ENCODE measurements at regions not wholly inside any gene's neighbourhood (a gene's known extent, or its start where the extent isn't known, plus 50 kb on each side); places are given as distances from the start of the nearest gene placed in this dataset.

DNA sequence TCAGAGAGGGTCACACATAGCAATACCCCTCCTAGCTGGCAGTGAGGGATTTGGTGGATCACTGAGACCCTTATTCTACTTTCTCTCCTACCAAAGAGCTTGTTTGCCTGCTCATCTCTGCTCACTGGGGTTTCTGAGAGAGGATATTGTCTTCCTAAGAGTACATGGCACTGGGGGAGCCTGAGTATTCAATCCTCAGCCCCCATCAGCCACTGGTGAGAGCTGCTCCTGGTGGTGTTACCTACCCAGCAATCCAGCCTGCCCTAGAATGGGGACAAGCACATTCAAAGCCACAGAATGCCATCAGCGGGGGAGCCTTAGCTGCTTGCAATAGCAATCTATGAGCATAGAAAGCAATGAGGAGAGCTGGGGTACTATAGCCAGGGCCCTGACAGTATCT is 281.1 kb downstream of the WDR11 start:
- TF ChIP-seq, protein P1, sequence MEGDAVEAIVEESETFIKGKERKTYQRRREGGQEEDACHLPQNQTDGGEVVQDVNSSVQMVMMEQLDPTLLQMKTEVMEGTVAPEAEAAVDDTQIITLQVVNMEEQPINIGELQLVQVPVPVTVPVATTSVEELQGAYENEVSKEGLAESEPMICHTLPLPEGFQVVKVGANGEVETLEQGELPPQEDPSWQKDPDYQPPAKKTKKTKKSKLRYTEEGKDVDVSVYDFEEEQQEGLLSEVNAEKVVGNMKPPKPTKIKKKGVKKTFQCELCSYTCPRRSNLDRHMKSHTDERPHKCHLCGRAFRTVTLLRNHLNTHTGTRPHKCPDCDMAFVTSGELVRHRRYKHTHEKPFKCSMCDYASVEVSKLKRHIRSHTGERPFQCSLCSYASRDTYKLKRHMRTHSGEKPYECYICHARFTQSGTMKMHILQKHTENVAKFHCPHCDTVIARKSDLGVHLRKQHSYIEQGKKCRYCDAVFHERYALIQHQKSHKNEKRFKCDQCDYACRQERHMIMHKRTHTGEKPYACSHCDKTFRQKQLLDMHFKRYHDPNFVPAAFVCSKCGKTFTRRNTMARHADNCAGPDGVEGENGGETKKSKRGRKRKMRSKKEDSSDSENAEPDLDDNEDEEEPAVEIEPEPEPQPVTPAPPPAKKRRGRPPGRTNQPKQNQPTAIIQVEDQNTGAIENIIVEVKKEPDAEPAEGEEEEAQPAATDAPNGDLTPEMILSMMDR (IDR thresholded peaks at IDR 0.05; ENCODE audit: low read depth, low read length): no peak
- H3K4me3 ChIP-seq (ENCODE audit: low read depth, low read length): no peak overlapping the region
- in situ Hi-C loops (cut with HindIII; ENCODE audit: low sequenced_read_pairs): no loop called here
- no peak for DNase-seq (ENCODE audit: low read depth, low spot score)

DNA sequence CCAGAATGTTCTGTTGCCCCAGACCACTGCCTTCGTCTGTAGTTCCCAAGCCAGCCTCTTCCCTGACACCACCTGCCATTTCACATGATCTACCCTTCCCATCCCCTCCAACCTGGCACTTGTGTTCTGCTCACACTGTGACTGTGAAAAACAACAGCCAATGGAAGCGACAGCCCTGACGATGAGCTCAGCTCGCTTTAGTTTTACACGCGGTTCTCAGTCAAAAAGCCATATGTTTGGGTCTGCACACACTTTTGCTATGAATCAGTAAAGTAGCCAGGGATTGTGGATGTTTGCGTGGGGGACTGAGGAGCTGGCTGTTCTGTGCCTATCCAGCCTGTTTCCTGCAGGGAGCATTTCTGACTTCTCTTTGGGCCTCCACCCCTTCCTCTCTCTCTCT is 282.7 kb downstream of the WDR11 start:
- no peak for DNase-seq (ENCODE audit: low read depth, low spot score)
- no peak overlapping the region for H3K4me3 ChIP-seq (ENCODE audit: low read depth, low read length)
- in situ Hi-C loops (cut with HindIII; ENCODE audit: low sequenced_read_pairs): no loop called here
- TF ChIP-seq, protein P1 (IDR thresholded peaks at IDR 0.05; ENCODE audit: low read depth, low read length): no peak

DNA sequence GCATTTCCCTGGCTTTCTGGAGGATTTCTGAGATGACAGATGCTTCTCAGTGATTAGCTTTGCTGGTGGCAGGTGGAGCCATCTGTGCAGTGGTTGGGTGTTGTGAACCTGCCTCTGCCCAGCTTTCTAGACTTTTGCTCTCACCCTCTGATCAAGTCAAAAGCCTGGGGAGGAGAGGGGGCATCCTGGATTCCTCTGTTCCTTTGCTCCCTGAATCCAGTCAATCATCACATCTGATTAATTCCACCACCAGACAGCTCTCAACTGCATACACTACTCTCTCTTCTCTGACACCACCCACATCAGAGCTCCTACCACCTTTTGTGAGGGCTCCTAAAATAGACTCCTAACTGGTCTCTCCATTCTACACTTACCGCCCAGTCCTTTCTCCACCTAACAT is 283.5 kb downstream of the WDR11 start:
- DNase-seq (ENCODE audit: low read depth, low spot score): no peak
- TF ChIP-seq, protein P1 (IDR thresholded peaks at IDR 0.05; ENCODE audit: low read depth, low read length): no peak
- H3K4me3 ChIP-seq (ENCODE audit: low read depth, low read length): no peak overlapping the region
- in situ Hi-C loops (cut with HindIII; ENCODE audit: low sequenced_read_pairs): no loop called here

DNA sequence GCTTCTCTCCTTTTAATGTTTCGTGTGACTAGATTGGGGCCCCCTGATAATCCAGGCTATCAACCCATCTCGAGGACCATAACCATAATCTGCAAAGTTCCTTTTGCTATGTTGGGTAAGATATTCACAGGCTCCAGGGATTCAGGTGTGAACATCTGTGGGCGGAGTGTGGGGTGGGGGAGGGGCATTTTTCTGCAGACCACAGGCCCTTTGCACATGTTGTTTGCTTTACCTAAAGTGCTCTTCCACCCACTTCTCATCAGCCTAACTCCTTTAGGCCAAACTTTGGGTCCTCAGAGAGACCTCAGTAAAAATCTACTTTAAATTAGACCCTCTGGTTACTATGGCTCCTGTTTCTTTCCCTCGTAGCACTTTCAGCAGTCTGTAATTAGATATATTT is 284.4 kb downstream of the WDR11 start:
- no peak overlapping the region for H3K4me3 ChIP-seq (ENCODE audit: low read depth, low read length)
- in situ Hi-C loops (cut with HindIII; ENCODE audit: low sequenced_read_pairs): no loop called here
- DNase-seq (ENCODE audit: low read depth, low spot score): no peak
- TF ChIP-seq, protein P1 (IDR thresholded peaks at IDR 0.05; ENCODE audit: low read depth, low read length): no peak

DNA sequence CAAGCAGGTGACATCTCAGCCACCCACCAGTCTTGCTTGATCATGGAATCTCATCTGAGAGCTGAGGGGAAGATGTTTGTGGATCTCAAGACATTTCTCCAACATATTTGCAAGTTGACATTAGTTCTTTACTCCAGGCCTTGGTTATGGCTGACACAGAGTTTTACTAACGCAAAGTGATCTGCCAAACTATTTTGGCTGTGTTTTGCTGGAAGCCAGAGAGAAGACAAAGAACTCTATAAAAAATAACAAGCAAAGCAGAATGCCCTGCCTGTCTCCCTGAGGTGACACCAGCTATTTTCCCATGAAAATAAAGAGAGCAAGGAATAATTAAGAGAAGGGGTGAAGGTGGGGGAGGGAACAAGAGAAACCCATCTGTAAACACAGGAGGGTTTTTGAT is 286.4 kb downstream of the WDR11 start:
- no peak overlapping the region for H3K4me3 ChIP-seq (ENCODE audit: low read depth, low read length)
- TF ChIP-seq, protein P1 (IDR thresholded peaks at IDR 0.05; ENCODE audit: low read depth, low read length): no peak
- no peak for DNase-seq (ENCODE audit: low read depth, low spot score)
- in situ Hi-C loops (cut with HindIII; ENCODE audit: low sequenced_read_pairs): no loop called here

DNA sequence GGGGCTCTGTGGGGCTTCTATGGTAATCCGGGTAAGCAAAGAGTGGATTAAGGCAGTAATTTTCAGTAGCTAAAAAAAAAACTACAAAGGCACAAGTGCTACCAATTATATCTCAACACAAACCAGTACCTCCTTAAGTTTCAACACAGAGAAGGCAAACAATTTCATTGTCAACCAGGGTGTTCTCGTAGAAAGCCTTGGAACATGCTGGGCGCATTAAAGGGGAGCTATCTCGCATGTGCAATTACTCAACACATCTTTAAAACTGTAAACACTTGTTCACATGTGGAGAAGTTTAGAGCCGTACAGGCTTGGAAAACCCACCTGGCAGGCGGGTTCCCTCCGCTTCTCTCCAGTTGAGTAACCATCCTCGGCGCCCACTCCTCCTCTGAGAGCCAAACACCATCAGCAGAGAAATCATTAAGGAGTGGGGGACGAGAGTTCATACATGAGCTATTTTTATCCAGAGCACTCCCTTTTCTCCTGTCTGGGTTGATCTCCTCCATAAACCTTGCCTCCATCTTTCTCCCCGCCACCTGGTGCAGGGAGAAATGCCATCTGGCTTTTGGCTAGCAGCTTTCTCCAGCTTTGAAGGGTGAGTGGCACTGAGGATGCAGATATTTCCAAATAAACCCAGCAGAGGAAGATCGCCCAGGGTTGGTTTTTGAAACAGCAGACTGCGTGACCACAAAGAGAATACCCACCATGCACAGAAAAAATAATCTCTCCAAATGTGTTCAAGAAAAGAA is 287.1 kb downstream of the WDR11 start:
- TF ChIP-seq, protein P1 (IDR thresholded peaks at IDR 0.05; ENCODE audit: low read depth, low read length): no peak
- in situ Hi-C loops (cut with HindIII; ENCODE audit: low sequenced_read_pairs): no loop called here
- no peak for DNase-seq (ENCODE audit: low read depth, low spot score)
- H3K4me3 ChIP-seq (ENCODE audit: low read depth, low read length): no peak overlapping the region

Measured in astrocyte of the spinal cord (primary cell).